SIG-M5 treated with dmso at 0.1 percent for 504 hours (cell line): ENCODE measurements at regions not wholly inside any gene's neighbourhood (a gene's known extent, or its start where the extent isn't known, plus 50 kb on each side); places are given as distances from the start of the nearest gene placed in this dataset.

Experiments used
- DNase-seq: peaks from one replicate; lab custom pipeline; 2025; ENCODE audit not compliant: unreplicated experiment; lab: John Stamatoyannopoulos, UW

DNA sequence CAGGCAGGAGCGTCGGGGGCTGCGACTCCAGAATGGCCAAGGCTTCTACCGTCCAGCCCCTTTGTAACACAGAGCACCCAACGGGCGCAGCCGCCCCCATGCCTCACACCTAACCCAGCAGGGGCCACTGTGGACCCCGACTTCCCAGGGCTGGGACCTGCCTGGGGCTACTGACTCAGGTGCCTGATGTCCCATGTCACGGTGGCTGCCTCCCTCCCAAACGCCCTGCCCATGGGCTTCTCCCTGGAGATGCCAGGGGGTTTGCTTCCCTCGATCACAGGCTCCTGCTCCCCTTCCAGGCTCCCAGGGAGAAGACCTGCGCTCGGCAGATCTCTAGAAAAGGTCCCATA lies 84.0 kb downstream of the MYEOV start:
- DNase-seq: no peak

DNA sequence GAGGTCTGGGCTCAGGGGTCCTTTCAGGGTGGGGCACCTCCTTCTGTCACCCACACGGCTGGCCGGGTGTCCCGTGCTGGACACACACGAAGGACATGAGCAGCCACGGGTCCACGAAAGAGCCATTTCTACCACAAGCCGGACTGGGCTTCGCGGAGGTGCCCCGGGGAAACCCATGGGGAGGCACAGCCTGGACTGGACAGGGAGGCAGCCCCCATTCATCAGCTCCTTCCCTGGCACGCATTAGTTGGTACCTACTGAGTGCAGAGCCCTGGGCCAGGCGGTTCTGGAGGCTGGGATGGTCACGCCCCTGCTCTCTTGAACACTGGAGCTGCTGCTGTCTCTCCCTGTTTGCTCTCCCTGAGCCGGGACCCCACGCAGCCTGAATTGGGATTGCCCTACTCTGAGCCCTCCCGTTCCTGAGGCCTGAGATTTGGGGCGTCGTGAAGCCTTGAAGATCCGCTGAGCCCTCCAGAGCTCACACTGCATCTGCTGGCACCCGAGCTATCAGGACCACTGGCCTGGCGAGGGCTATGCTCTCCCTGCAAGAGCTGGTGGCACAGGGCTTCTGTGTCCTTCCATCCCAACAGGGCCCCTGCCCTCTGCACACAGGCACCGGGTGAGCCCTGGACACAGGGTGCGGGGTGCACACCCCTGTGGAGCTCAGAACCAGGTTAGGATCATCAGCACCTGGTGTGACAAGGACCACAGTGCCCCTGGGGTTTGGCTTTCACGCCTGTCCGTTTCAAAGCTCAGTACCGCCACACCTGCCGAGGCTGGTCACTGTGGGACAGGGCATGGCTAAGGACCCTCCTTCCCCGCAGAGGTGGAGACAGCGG lies 84.6 kb downstream of the MYEOV start:
- no peak for DNase-seq

DNA sequence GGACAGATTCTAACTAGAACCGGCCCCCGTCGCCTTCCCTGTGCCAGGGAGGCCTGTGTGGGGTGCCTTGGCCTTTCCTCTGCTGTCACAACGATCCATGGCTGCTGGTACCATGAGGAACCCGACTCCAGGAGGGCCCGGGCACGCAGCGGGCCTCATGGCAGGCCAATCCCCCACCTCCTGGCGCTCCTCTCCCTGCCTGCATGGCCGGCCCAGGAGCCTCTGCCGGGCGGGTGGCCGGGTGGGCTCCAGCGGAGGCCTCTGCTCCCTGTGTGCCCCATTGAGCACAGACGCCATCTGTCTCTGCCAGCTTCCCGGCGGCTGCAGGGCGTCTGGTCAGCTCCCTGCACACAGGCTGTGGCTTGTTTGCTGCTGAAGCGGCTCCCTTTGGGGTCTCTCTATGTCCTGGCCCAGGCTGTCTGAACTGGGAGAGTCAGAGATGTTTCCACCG lies 86.5 kb downstream of the MYEOV start:
- no peak for DNase-seq

DNA sequence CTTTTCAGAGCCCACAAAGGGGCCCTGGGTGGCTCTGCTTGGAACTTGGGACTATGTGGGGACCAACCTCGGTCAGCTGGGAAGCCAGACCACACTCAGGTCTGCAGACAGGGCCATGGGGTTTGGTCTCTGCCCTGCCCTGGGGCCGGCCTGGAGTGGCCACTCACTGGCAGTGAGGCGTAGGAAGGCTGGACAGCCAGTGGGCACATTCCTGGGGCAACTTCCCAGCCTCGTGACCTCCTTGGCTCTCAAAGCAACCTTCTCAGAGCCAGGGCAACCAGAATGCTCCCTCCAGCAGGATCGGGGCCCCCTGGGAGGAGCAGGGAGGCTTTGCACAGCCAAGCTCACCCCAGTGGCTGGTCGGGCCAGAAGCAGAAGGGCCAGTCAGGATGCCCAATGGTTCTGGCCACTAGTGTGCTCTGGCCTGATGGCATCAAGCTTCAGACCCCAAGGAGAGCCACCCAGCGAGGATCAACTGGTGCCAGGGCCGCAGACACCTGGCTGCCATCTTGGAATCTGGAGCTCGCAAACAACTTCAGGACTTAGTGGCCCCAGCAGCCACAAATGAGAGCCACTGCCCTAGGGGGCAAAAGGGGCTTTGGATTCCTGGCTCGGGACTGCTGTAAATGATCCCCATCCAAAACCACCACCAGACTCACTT lies 87.1 kb downstream of the MYEOV start:
- DNase-seq: no peak

DNA sequence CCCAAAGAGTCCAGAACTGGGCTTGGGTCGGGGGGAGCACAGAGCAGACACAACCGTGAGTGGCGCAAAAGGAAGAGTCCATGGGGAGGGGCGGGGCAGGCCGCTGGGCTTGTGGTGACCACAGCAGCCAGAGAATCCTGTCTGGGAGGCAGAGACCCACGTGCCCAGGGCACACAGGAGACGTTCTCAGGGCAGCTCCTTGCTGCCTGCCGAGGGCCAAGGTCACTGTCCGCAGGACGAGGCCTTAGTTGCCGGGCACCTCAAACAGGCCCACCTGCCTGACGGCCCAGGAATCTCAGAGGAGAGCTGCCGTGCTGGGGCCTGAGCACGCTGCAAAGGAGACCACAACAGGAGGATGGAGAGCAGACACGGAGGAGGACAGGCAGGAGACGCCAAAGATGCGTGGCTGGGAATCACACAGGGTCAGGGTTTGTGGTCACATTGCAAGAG lies 87.8 kb downstream of the MYEOV start:
- DNase-seq: no peak

- no peak for DNase-seq
Observed at GRCh38 chr11:69382131-69383128, 88.5 kb downstream of the MYEOV start.

- DNase-seq: no peak
Observed at GRCh38 chr11:69383372-69384250, 89.7 kb downstream of the MYEOV start.

DNA sequence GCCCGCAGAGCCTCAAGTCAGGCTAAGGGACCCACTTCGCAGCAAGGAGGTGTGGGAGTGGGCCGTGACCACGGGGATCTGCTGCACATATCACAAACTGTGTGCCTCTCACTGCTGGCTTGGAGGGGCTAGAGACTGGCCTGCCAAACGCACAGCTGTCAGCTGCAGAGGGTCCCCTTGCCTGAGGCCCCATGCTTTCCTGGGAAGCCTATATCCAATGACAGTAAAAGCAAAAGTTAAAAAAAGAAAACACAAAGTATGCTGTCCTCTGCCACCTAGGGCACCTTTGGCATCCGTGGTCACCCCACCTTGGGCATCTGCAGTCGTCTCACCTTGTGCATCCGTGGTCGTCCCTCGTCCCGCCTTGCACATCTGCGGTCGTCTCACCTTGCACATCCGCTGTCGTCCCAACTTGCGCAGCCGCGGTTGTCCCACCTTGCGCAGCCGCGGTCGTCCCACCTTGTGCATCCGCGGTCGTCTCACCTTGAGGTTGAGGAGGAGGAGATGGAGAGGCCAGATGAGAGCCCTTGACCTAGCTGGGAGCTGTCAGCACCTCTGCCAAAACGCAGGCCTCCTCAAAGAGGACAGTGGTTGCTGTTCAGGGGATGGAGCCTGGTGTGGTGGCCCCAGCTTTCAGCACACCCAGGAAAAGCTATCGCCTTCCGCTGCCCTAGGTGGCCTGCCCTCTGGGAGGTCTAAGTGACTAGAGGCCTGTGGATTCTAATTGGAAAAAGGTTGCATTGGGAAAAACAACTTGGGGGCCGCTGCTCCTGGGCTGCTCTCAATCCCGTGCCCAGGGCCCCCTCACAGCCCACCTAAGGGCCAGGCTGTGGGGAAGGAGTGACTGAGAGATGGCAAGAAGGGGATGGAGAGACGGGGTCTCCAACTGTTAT lies 90.5 kb downstream of the MYEOV start:
- DNase-seq: no peak

- no peak for DNase-seq
Observed at GRCh38 chr11:69385144-69385820, 91.3 kb downstream of the MYEOV start.

DNA sequence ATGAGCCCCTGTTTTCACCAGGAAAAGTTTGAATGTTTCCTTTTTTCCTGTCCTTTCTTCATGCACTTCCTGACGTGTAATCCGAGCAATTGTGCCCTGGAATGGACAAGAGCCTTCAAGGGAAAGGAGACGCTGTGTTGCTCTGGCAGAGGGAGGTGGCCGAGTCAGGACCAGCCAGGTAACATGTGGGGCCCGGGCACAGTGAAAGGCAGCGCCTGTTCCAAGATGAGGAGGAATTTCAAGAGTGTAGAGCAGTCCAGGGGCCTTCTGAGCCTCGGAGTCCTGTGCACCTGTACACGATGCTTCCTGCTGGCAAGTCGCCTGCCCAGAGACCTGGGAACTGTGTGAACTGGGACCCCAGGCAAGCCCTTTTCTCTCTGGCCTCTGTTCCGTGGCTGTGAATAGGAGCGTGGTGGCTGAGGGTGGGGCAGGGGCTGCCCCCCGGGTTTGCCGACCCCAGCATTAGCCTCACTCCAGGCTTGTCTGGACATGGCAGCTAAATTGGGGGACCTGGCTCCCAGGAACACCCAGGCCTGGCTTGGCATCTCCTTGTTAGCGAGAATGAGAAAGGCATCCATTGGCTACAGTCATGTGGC lies 92.0 kb downstream of the MYEOV start:
- no peak for DNase-seq

DNA sequence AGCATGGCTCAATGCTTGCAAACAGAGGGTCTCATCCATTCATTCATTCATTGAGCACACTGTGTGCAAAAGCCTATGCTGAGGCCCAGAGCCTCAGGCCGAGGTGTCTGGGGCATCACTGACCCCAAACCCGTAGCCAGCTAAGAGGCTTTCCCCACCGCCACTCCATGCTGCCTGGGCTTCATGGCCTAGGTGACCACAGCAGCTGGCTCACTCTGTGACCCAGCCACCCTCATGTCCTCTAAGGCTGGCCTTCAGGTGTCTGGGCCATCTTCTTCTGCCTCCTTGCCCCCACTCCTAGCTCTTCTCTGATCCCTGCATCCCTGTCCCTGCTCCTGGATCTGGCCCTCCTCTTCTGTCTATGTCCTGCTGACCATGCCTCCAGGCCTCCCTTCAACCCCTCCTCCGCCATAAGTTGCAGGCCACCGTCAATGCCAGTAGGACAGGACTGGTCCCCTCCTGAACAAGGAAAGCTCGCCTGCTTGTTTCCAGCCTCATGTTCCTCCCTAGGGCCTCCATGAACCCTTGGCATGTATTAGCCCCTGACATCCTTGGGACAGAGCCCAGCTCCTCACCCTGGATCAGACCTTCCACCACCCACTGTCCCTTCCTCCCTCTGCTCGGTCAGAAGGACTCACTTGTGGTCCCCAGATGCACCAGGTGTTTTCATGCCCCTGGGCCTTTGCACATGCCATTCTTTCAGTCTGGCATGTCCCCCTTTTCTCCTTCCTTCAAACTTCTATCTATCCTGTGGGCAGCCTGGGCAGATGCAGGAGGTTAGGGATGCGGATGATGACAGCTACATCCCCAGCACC lies 92.8 kb downstream of the MYEOV start:
- no peak for DNase-seq

- no peak for DNase-seq
Observed at GRCh38 chr11:69387409-69387885, 93.5 kb downstream of the MYEOV start.

DNA sequence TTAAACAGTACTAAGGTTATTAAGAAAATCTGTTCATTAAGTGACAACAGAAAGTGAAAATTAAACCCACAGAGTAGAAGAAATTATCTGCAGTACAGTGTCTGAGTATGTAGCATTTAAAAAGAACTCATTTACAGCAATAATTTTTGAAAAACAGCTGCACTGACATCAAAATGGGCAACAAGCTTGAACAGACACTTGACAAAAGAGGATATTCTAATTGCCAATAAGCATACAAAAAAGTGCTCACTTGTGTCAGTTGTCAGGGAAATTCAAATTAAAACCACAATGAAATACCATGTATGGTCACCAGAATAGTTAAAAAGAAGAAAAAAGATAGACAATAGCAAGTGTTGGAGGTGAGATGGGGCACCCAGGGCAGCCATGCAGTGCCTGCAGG lies 93.3 kb upstream of the LINC01488 start:
- DNase-seq: no peak

DNA sequence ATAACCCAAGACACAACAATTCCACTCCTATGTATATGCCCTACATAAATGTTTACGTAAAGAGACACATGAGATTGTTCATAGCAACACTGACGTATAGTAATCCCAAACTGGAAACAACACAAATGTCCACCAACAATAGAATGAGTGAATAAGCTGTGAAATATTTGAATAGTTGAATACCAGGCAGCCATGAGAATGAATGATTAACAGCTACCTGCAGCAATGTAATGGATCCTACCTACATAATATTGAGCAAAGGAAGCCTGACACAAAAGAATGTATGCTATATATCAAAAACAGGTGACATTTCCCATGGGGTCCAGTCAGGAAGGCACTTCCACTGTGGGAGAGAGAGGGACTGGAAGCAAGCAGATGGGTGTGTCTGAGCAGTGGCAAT lies 92.8 kb upstream of the LINC01488 start:
- DNase-seq: no peak

DNA sequence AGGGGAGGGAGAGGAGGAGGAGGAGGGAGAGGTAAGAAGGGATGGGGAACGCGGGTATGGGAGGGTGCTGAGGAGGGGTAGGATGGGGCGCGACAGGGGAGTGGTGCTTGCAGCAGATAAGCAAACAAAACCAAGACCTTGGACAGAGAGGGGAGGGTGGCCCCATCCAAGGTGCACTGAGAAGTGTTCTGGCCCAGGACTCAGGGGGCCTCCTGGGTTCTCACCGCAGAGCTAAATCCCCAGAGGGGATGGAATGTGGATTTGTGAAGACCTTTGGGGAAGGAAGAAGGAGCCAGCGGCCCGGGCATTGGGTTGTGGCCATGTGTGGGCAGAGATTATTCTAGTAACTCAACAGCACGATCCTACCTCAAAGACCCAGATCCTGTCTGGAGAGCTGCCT lies 90.9 kb upstream of the LINC01488 start:
- no peak for DNase-seq

DNA sequence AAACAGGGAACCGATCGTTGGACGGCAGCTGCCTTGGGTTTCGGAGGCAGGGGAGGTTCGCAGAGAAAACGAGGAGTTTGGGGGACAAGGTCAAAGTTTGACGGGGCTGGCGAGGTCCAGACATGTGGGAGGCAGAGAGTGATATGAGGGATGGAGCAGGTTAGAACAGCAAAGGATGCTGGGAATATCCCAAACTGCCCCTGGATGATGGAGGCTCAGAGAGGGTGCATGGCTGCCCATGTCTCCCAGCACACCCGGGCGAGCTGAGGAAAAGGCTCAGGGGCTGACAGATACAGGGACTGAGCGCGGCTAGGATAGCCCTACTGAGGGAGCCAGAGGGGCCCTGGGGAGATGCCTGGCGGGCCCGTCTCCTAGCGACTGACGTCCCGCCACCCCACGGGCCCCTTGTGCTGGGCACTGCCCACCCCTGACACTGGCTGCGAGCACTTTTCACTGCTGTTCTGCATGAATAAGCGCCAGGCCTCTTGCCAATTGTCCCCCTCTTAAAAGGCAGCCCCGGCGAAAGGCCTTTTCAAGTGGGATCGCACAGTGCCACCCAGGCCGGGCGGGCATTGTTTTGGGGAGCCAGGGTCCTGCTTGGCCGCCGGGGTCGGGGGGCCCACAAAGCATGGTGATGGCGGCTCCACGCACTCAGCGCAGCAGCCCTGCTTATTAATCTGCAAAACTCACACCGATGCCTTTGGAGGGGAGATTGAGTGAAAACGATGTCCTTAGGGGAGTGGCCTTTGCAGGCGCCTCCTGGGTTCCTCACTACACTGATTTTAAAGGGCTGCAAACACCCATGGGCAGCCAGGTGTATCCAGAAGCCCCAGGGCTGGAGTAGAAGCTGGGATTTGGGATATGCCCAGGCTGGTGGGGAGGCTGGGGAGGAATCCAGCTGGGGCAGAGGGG lies 90.0 kb upstream of the LINC01488 start:
- no peak for DNase-seq
